ENCODE measurements at regions not wholly inside any gene's neighbourhood (a gene's known extent, or its start where the extent isn't known, plus 50 kb on each side); places are given as distances from the start of the nearest gene placed in this dataset.

GRCh38 chr4:108224611-108225053, 55.9 kb upstream of the LEF1 start:
- Histone ChIP-seq H3K27me3 (ENCODE audit: insufficient read depth, low read depth) (no peaks in the 10 kb centered on the region), H3K27ac (no peak overlapping the region), H3K79me2 (ENCODE audit: insufficient read depth, low read depth) (no peaks in the 10 kb centered on the region), H3K36me3 (ENCODE audit: insufficient read depth) (no peaks in the 10 kb centered on the region), H3K4me1 (ENCODE audit: low read depth, poor library complexity, severe bottlenecking) (no peaks in the 10 kb centered on the region), H4K20me1 (ENCODE audit: insufficient read depth) (no peaks in the 10 kb centered on the region), H3K9ac (no peak overlapping the region), H3K4me3 (IDR thresholded peaks at IDR 0.05; ENCODE audit: insufficient read depth, low read depth, low read length) (no peak overlapping the region), H2AFZ (ENCODE audit: low read depth) (no peak overlapping the region), H3K4me2 (no peak overlapping the region)
- TF ChIP-seq, protein P1, sequence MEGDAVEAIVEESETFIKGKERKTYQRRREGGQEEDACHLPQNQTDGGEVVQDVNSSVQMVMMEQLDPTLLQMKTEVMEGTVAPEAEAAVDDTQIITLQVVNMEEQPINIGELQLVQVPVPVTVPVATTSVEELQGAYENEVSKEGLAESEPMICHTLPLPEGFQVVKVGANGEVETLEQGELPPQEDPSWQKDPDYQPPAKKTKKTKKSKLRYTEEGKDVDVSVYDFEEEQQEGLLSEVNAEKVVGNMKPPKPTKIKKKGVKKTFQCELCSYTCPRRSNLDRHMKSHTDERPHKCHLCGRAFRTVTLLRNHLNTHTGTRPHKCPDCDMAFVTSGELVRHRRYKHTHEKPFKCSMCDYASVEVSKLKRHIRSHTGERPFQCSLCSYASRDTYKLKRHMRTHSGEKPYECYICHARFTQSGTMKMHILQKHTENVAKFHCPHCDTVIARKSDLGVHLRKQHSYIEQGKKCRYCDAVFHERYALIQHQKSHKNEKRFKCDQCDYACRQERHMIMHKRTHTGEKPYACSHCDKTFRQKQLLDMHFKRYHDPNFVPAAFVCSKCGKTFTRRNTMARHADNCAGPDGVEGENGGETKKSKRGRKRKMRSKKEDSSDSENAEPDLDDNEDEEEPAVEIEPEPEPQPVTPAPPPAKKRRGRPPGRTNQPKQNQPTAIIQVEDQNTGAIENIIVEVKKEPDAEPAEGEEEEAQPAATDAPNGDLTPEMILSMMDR (conservative IDR thresholded peaks at IDR 0.05; ENCODE audit: low read depth, low read length) = no peak

GRCh38 chr4:108223313-108223712, 54.6 kb upstream of the LEF1 start:
- Histone ChIP-seq H3K79me2 (ENCODE audit: insufficient read depth, low read depth) (no peaks in the 10 kb centered on the region), H2AFZ (ENCODE audit: low read depth) (no peak overlapping the region)
- TF ChIP-seq, protein P1 (conservative IDR thresholded peaks at IDR 0.05; ENCODE audit: low read depth, low read length) = no peak

GRCh38 chr4:108219998-108220397, 51.3 kb upstream of the LEF1 start:
- Histone ChIP-seq H4K20me1 (ENCODE audit: insufficient read depth) (no peaks in the 10 kb centered on the region), H3K4me1 (ENCODE audit: low read depth, poor library complexity, severe bottlenecking) (no peaks in the 10 kb centered on the region), H3K4me3 (IDR thresholded peaks at IDR 0.05; ENCODE audit: insufficient read depth, low read depth, low read length) (no peak overlapping the region), H3K36me3 (ENCODE audit: insufficient read depth) (no peaks in the 10 kb centered on the region), H3K27me3 (ENCODE audit: insufficient read depth, low read depth) (no peaks in the 10 kb centered on the region), H3K27ac (no peak overlapping the region), H3K79me2 (ENCODE audit: insufficient read depth, low read depth) (no peaks in the 10 kb centered on the region), H3K4me2 (no peak overlapping the region), H3K9ac (no peak overlapping the region), H2AFZ (ENCODE audit: low read depth) (no peak overlapping the region)
- TF ChIP-seq, protein P1 (conservative IDR thresholded peaks at IDR 0.05; ENCODE audit: low read depth, low read length) = no peak

More at GRCh38 chr4:108223313-108223712, 54.6 kb upstream of the LEF1 start:
- H3K4me2 ChIP-seq = no peak overlapping the region
- H4K20me1 ChIP-seq (ENCODE audit: insufficient read depth) = no peaks in the 10 kb centered on the region
- no peaks in the 10 kb centered on the region for H3K27me3 ChIP-seq (ENCODE audit: insufficient read depth, low read depth)
- H3K9ac ChIP-seq = no peak overlapping the region
- no peak overlapping the region for H3K27ac ChIP-seq
- H3K4me1 ChIP-seq (ENCODE audit: low read depth, poor library complexity, severe bottlenecking) = no peaks in the 10 kb centered on the region
- H3K36me3 ChIP-seq (ENCODE audit: insufficient read depth) = no peaks in the 10 kb centered on the region
- no peak overlapping the region for H3K4me3 ChIP-seq (IDR thresholded peaks at IDR 0.05; ENCODE audit: insufficient read depth, low read depth, low read length)
